ENCODE measurements at regions not wholly inside any gene's neighbourhood (a gene's known extent, or its start where the extent isn't known, plus 50 kb on each side); places are given as distances from the start of the nearest gene placed in this dataset.

DNA sequence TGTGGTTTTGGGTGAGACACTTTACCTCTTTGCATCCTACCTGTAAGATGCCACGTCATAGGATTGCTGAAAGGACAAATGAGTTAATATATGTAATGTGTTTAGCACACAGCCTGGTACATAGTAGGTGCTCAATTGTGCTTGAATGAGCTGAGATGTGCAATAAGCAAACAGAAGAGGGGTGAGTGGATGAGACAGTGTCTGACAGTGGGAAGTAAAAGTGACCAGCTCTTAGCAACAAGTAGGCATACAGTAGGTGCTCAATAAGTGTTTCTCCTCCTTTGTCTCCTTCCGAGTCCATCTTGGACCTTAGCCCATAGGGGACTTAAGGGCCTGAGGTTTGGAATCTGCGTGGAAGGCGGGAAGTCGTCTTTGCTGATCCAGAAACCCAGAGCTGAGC is 104.7 kb downstream of the CEBPB start:
- peaks cover 14 to 37% of the 10 kb centered on the region in 2 donors for H3K4me1 Mint-ChIP-seq
- H3K4me1 ChIP-seq (ENCODE audit: control insufficient read depth, insufficient read depth, low read length), result peaks cover 35% of the 10 kb centered on the region
- no peaks in the 10 kb centered on the region for H3K36me3 Mint-ChIP-seq
- no peak overlapping the region for H3K4me3 ChIP-seq (ENCODE audit: low read length)
- no peak overlapping the region for H3K27ac ChIP-seq (ENCODE audit: low read length)
- intact Hi-C loops (cut with micrococcal nuclease), result no loop called here
- no peak overlapping the region for H3K27ac Mint-ChIP-seq
- WGBS (ENCODE audit: insufficient coverage), result 86% methylated on average over 5 of the region's 5 CpGs
- peaks cover 13% of the 10 kb centered on the region for H3K27me3 ChIP-seq (ENCODE audit: control insufficient read depth, insufficient read depth, low read length)
- no peaks in the 10 kb centered on the region for H3K9me3 ChIP-seq (ENCODE audit: control insufficient read depth, insufficient read depth, low read length)
- DNase-seq, result no peak
- H3K27me3 Mint-ChIP-seq (ENCODE audit: low read depth in 2 of 2), result peaks cover 24 to 37% of the 10 kb centered on the region in 2 donors
- ATAC-seq, result no peak
- H3K36me3 ChIP-seq (ENCODE audit: control insufficient read depth, insufficient read depth, low read length), result no peaks in the 10 kb centered on the region
- H3K9me3 Mint-ChIP-seq, result no peaks in the 10 kb centered on the region
- no peak overlapping the region for H3K4me3 Mint-ChIP-seq
- TF ChIP-seq, protein P1, sequence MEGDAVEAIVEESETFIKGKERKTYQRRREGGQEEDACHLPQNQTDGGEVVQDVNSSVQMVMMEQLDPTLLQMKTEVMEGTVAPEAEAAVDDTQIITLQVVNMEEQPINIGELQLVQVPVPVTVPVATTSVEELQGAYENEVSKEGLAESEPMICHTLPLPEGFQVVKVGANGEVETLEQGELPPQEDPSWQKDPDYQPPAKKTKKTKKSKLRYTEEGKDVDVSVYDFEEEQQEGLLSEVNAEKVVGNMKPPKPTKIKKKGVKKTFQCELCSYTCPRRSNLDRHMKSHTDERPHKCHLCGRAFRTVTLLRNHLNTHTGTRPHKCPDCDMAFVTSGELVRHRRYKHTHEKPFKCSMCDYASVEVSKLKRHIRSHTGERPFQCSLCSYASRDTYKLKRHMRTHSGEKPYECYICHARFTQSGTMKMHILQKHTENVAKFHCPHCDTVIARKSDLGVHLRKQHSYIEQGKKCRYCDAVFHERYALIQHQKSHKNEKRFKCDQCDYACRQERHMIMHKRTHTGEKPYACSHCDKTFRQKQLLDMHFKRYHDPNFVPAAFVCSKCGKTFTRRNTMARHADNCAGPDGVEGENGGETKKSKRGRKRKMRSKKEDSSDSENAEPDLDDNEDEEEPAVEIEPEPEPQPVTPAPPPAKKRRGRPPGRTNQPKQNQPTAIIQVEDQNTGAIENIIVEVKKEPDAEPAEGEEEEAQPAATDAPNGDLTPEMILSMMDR (IDR thresholded peaks at IDR 0.05), result no peak

DNA sequence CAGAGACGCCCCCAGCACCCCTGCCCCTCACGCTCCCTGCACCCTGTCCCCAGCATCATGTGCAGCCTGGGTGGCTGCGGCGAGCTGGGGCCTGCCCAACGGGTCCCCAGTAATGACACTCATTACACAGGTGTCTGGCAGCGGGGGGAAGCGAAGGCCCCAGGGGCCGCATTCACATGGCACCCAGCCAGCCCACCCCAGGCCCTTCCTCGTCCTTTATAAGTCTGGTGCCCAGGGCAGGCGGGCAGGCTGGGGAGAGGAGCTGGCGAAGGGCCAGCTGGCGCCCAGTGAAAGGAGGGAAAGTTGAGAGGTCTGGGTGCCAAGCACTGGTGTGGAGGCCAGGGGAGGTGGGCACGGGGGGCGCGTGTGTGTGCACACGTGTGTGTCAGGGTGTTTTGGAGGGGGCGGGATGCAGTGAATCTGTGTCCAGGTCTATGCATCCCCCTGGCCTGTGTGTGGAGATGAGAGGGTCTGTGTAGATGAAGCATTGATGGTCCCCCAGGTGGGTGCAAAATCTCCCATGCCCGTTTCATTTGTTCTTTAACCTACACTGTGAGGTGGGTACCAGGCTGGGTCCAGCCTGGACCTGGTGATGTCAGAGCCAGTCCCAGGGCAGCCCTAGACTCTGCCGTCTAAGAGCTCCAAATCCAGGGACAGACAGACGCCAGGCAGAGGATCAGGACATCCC is 105.3 kb downstream of the CEBPB start:
- Histone ChIP-seq H3K27me3 (ENCODE audit: control insufficient read depth, insufficient read depth, low read length) (peaks cover 13% of the 10 kb centered on the region), H3K9me3 (ENCODE audit: control insufficient read depth, insufficient read depth, low read length) (no peaks in the 10 kb centered on the region), H3K4me3 (ENCODE audit: low read length) (no peak overlapping the region), H3K27ac (ENCODE audit: low read length) (no peak overlapping the region), H3K4me1 (ENCODE audit: control insufficient read depth, insufficient read depth, low read length) (peaks cover 35% of the 10 kb centered on the region), H3K36me3 (ENCODE audit: control insufficient read depth, insufficient read depth, low read length) (no peaks in the 10 kb centered on the region)
- no peak overlapping the region for H3K4me3 Mint-ChIP-seq
- intact Hi-C loops (cut with micrococcal nuclease), result no loop called here
- H3K36me3 Mint-ChIP-seq, result no peaks in the 10 kb centered on the region
- 84% methylated on average over 20 of the region's 20 CpGs for WGBS (ENCODE audit: insufficient coverage)
- TF ChIP-seq, protein P1 (IDR thresholded peaks at IDR 0.05), result no peak
- no peak for DNase-seq
- peaks cover 14 to 37% of the 10 kb centered on the region in 2 donors for H3K4me1 Mint-ChIP-seq
- ATAC-seq, result no peak
- H3K9me3 Mint-ChIP-seq, result no peaks in the 10 kb centered on the region
- no peak overlapping the region for H3K27ac Mint-ChIP-seq
- H3K27me3 Mint-ChIP-seq (ENCODE audit: low read depth in 2 of 2), result peaks cover 22 to 38% of the 10 kb centered on the region in 2 donors

- Histone ChIP-seq H3K4me3 (ENCODE audit: low read length) (no peak overlapping the region), H3K9me3 (ENCODE audit: control insufficient read depth, insufficient read depth, low read length) (no peaks in the 10 kb centered on the region), H3K27ac (ENCODE audit: low read length) (no peak overlapping the region), H3K27me3 (ENCODE audit: control insufficient read depth, insufficient read depth, low read length) (peaks cover 13% of the 10 kb centered on the region), H3K36me3 (ENCODE audit: control insufficient read depth, insufficient read depth, low read length) (no peaks in the 10 kb centered on the region), H3K4me1 (ENCODE audit: control insufficient read depth, insufficient read depth, low read length) (peaks cover 35% of the 10 kb centered on the region)
- no peaks in the 10 kb centered on the region for H3K36me3 Mint-ChIP-seq
- TF ChIP-seq, protein P1 (IDR thresholded peaks at IDR 0.05), result no peak
- H3K27me3 Mint-ChIP-seq (ENCODE audit: low read depth in 2 of 2), result peaks cover 26 to 41% of the 10 kb centered on the region in 2 donors
- ATAC-seq, result no peak
- H3K4me3 Mint-ChIP-seq, result no peak overlapping the region
- intact Hi-C loops (cut with micrococcal nuclease), result no loop called here
- WGBS (ENCODE audit: insufficient coverage), result 91% methylated on average over 16 of the region's 18 CpGs
- no peak overlapping the region for H3K27ac Mint-ChIP-seq
- no peak for DNase-seq
- H3K4me1 Mint-ChIP-seq, result peaks cover 14 to 37% of the 10 kb centered on the region in 2 donors
- H3K9me3 Mint-ChIP-seq, result no peaks in the 10 kb centered on the region
Measured at GRCh38 chr20:50296450-50297375, 106.1 kb downstream of the CEBPB start.
